ENCODE measurements at regions not wholly inside any gene's neighbourhood (a gene's known extent, or its start where the extent isn't known, plus 50 kb on each side); places are given as distances from the start of the nearest gene placed in this dataset.
"Not testable (repeated sequence)": the region's sequence is repeated elsewhere in the genome, so short reads cannot be mapped to it uniquely, and the experiment has no call there.

GRCh38 chr12:19671695-19672094 is 232.4 kb downstream of the AEBP2 start:
- DNase-seq = peak; percentile 49

DNA sequence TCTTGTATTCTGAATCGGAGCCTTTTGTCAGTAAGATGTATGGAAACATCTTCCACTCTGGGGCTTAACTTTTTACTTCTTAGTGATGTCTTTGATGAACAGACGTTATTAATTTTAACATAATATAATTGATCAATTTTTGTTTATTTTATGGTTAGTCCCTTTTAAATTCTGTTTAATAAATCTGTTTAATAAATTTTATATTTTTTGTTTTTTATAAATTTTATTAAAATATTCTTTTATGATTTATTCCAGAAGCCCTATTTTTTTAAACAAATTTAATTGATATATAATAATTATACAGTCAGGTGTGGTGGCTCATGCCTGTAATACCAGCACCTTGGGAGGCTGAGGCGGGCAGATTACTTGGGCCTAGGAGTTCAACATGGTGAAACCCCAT is 235.1 kb downstream of the AEBP2 start:
- no peak for DNase-seq

- no peak for DNase-seq
Measured at GRCh38 chr12:19675361-19675760, 236.1 kb downstream of the AEBP2 start.

- not testable (repeated sequence) for DNase-seq
Measured at GRCh38 chr12:19678501-19678900, 239.2 kb downstream of the AEBP2 start.

DNA sequence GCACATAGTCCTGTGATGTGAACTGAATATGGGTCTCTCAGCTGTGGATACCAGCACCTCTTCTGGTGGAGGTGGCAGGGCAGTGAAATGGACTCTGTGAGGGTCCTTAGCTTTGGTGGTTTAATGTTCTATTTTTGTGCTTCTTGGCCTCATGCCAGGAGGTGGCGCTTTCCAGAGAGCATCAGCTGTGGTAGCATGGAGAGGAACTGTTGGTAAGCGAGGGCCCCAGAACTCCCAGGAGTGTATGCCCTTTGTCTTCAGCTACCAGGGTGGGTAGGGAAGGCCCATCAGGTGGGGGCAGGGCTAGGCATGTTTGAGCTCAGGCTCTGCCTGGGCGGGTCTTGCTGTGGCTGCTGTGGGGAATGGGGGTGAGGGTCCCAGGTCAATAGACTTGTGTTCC is 241.7 kb downstream of the AEBP2 start:
- no peak for DNase-seq

- DNase-seq = no peak
Measured at GRCh38 chr12:19683178-19683927, 244.1 kb downstream of the AEBP2 start.

GRCh38 chr12:19687371-19687770 is 248.1 kb downstream of the AEBP2 start:
- no peak for DNase-seq

DNA sequence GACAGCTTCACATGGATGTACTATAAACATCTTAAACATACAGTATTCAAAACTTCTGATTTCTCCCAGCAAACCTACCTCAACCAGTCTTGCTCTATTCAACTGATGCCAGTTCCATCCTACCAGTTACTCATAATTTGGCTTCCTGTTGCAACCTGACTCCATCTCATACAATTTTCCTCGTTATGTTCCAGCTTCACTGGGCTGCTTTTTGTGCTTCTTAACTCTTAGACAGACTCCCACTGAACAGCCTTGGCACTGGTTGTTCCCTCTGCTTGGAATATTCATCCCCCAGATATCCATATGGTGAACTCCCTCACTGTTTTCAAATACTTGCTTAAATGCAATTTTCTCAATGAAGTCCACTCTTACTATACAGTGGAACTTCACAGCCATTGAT is 249.2 kb downstream of the AEBP2 start:
- DNase-seq = no peak

DNA sequence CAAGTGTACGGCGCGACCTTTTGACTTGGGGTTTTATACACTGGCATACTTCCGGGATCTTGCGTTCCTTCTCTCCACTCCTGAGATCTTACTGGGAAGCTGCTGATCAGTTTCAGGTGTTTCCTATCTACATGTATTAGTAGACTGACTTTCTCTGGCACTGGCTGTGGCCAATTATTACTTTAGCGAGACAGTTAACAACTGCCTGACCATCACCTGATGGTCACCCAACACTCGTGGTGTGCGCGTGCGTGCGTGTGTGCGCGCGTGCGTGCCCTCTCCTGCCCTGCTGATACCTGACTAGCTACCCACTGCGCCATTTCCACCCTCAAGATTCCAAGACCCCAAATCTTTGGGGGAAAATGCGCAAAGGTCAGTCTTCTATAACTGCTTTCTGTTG is 249.9 kb downstream of the AEBP2 start:
- no peak for DNase-seq

DNA sequence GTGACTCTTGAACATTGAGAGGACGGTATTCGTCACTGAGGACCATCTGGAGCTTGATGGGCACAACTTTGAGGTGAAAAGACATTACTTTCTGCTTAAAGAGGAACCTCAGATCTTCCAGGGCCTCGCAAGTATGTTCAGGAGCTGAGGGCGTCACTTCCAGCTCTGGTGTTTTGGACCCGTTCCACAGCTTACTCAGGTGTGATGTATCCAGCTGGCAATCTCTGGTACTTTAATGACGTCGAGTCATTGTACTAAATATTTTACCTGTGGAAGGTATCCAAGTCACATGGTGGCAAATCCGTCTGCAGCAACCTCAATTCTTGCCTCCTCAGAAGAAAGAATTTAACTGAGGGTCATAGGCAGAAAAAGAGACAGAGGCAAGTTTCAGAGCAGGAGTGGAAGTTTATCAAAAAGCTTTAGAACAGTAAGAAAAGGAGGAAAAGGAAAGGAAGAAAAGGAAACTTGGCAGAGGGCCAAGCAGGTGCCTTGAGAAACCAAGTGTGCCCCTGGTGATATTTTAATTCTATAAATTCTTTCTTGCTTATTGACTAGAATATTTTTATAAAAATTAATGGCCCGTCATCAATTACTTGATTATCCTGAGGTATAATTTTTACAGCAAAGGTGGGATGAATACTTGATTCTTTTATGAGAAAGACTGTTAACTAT is 250.6 kb downstream of the AEBP2 start:
- no peak for DNase-seq

DNA sequence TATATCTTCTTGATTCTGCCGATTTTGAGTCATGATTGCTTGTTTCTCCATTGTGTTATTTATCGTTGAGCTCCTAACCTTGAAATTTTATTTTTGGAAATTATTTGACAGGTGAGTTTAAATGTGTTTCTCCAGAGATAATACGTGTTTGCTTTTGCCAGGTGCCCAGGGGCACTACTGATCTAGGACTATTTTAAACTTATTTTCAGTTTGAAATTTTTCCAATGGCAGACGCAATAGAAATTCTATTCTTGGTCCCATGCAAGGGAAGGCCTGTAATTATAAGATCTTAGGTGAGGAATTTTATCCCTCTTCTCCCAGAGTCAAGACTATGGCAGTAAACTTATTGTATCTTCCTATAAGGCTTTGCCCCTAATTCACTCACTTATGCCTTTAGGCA is 252.8 kb downstream of the AEBP2 start:
- no peak for DNase-seq

DNA sequence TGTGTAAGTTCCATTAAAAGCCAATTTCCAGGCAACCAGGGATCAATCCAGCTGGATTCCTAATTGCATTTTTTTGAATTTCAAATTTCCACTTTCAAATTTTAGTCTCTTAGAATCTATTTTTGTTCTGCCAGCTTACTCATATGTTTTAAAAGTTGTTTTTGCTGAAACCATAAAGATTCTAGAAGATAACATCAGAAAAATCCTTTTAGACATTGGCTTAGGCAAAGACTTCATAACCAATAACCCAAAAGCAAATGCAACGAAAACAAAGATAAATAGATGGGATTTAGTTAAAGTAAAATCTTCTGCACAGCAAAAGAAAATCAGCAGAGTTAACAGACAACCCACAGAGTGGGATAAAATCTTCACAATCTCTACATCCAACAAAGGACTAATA is 253.3 kb downstream of the AEBP2 start:
- DNase-seq = no peak

- no peak for DNase-seq
Measured at GRCh38 chr12:19694627-19695026, 255.3 kb downstream of the AEBP2 start.

GRCh38 chr12:19695244-19696098 is 256.2 kb downstream of the AEBP2 start:
- no peak for DNase-seq

DNA sequence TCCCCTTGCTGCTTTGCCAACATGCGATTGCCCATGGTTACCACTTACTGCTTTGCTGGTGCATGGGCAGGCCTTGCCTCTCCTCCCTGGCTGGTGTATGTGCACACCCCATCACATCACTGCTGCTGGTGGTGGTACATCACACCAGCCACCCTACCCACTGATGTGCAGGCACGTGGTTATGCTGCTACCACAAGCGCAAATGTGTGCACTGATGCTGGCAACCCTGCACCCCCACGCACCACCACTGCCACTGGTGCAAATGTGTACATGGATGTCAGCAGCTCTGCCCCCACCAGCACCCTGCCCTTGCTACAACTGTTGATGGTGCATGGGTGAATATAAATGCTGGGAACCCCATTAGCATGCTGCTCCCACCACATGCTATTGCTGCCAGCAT is 261.7 kb downstream of the AEBP2 start:
- no peak for DNase-seq

DNA sequence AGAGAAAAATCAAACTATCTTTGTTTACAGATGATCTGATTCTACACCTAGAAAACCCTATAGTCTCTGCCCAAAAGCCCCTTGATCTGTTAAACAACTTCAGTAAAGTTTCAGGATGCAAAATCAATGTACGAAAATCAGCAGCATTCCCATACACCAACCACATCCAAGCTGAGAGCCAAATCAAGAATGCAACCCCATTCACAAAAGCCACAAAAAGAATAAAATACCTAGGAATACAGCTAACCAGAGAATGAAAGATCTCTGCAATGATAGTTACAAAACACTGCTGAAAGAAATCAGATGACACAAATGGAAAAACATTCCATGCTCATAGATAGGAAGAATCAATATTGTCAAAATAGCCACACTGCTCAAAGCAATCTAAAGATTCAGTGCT is 265.7 kb downstream of the AEBP2 start:
- no peak for DNase-seq

- DNase-seq = no peak
Measured at GRCh38 chr12:19706936-19707335, 267.6 kb downstream of the AEBP2 start.

DNA sequence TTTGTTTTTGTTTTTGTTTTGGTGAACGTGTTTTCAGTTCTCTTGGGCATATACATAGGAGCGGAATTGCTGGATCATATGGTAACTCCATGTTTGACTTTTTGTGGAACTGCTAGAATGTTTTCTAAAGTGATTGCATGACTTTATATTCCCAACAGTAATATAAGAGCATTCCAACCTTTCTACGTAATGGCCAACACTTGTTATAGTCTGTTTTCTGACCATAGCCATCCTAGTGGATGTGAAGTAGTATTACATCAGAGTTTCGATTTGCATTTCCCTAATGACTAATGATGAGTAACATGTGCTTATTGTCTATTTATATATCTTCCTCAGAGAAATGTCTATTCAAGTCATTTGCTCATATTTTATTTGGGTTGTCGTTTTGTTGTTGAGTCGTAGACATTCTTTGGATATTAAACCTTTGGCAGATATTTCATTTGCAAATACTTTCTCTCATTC is 268.7 kb downstream of the AEBP2 start:
- no peak for DNase-seq

DNA sequence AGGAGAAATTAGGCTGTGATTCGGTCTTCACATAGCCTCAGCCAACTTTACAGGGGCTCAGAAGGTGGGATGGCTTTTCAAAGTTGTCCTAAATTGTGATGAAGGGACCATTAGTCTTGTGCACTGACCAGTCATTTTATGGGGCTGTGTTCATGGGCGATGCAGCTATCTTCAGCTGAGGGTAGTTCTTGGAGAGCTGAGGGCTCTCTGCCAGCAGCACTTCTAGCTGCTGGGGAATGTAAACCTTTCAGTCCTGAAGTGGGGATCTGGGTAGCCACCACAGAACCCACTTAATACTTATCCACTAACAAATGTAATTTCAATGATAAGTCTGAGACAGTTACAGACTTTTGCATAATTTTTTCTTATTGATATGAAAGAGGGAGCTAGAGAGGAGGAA is 270.6 kb downstream of the AEBP2 start:
- DNase-seq = no peak

DNA sequence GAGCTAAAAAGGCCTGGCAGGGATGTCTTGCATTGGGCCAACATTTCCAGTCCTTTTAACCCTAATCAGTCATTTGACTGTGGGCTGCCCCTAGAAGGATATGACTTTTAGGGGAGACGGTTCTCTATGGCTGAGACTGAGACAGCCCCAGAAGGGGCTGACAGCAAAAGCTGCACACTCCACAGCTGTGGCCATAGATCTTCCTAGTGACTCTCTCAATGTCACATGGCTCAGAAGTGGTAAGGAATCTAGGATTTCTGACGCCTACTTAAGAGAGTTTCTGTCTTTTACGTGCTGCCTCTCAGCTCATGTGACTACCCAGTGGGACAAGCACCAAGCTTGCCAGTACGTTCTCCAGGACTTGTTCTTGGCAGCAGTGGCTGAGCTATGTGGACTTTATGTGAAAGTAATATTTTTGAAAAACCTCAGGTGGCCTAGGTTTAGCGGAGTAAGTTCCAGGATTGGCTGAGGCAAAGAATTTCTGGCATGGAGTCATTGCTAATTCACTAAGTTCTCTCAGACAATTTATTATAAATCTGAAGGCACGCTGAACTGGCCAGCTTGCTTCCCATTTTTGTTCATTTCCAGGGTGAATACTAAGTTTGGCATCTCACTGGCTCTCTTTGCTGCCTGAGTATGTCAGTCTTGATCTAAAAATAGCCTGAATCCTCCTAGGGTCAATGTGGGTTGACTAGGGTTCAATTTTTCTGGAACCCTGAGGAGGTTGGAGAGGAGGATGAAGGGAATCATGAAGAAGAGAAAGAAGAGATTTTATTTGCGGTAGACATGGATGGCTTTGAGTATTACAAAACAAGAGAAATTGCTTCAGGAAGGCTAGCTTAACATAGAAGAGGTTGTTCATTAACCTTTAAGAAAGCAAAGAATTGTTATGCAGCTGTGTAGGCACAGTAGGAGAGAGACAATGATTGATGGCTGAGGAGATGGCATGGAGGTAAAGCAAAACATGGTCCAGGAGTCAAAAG is 271.8 kb downstream of the AEBP2 start:
- DNase-seq = no peak

DNA sequence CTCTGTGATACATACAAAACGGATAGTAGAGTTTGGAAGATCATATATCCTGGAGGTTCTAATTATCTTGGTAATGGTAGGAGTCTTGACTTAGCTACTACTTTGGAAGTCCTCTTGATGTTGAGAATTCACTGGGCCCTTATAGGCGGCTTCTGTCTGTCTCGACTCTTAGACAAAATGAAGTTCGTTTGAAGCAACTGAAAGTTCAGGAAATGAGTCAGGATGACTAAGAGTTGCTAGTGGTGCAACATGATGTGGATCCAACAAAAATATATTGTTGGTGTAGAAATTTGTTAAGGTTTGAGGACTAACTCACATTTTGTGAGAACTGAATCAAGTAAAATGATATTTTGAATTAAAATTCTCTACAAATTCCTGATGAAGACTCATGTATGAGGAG is 272.7 kb downstream of the AEBP2 start:
- no peak for DNase-seq

DNA sequence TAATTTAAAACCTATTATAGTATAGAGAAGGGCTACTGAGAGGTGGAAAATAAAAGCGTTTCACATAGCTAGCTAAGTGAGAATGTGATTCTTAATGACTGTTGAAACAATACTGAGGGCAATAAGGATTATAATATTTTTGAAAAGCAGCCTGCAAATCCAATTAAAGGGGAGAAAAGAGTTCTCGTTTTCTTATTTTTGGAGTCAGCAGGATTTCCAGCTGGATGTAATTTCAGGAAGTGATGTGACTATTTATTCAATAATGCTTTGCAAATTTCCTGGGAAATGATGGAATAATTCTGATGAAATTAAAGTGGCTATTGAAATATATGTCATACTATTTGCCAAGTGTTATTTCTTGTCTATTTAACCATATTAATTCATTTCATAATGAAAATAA is 279.1 kb downstream of the AEBP2 start:
- peak; percentile 8 for DNase-seq
